GM19023 (cell line): ENCODE measurements at regions not wholly inside any gene's neighbourhood (a gene's known extent, or its start where the extent isn't known, plus 50 kb on each side); places are given as distances from the start of the nearest gene placed in this dataset.
"Not testable (repeated sequence)": the region's sequence is repeated elsewhere in the genome, so short reads cannot be mapped to it uniquely, and the experiment has no call there.

Source experiments
- ATAC-seq: cut with Tn5 transposase; IDR thresholded peaks from one replicate; pipeline ENCODE4 v1.9.1; 2021; ENCODE audit warnings: mild to moderate bottlenecking, moderate library complexity; ENCODE audit not compliant: unreplicated experiment

- no peak for ATAC-seq
Observed at GRCh38 chr2:64869126-64869525, 120.1 kb upstream of the SLC1A4 start.

- peak; percentile 82 for ATAC-seq
Observed at GRCh38 chr2:64873472-64873924, 115.7 kb upstream of the SLC1A4 start.

- ATAC-seq: no peak
Observed at GRCh38 chr2:64874593-64874992, 114.6 kb upstream of the SLC1A4 start.

- ATAC-seq: no peak
Observed at GRCh38 chr2:64875368-64875767, 113.8 kb upstream of the SLC1A4 start.

- ATAC-seq: no peak
Observed at GRCh38 chr2:64876137-64876647, 113.0 kb upstream of the SLC1A4 start.

- no peak for ATAC-seq
Observed at GRCh38 chr2:64879745-64880144, 109.5 kb upstream of the SLC1A4 start.

GRCh38 chr2:64880193-64880951 lies 108.8 kb upstream of the SLC1A4 start:
- no peak for ATAC-seq

- no peak for ATAC-seq
Observed at GRCh38 chr2:64881037-64881492, 108.1 kb upstream of the SLC1A4 start.

GRCh38 chr2:64887565-64887964 lies 101.6 kb upstream of the SLC1A4 start:
- no peak for ATAC-seq

GRCh38 chr2:64888591-64889309 lies 100.4 kb upstream of the SLC1A4 start:
- no peak for ATAC-seq

GRCh38 chr2:64889803-64890202 lies 99.4 kb upstream of the SLC1A4 start:
- no peak for ATAC-seq

GRCh38 chr2:64896572-64896971 lies 92.6 kb upstream of the SLC1A4 start:
- not testable (repeated sequence) for ATAC-seq

GRCh38 chr2:64899081-64899865 lies 89.9 kb upstream of the SLC1A4 start:
- no peak for ATAC-seq

- not testable (repeated sequence) for ATAC-seq
Observed at GRCh38 chr2:64899876-64900275, 89.3 kb upstream of the SLC1A4 start.

- no peak for ATAC-seq
Observed at GRCh38 chr2:64904413-64905329, 84.5 kb upstream of the SLC1A4 start.

GRCh38 chr2:64905338-64906024 lies 83.7 kb upstream of the SLC1A4 start:
- ATAC-seq: no peak

- ATAC-seq: no peak
Observed at GRCh38 chr2:64906853-64907536, 82.2 kb upstream of the SLC1A4 start.

GRCh38 chr2:64908406-64908805 lies 80.8 kb upstream of the SLC1A4 start:
- no peak for ATAC-seq

GRCh38 chr2:64910523-64910922 lies 78.7 kb upstream of the SLC1A4 start:
- ATAC-seq: no peak
